Activated CD8-positive, alpha-beta memory T cell treated with anti-CD3 and anti-CD28 coated beads, Interleukin-2, amount 50 U/mL, for 1 hour (primary cell): ENCODE measurements at regions not wholly inside any gene's neighbourhood (a gene's known extent, or its start where the extent isn't known, plus 50 kb on each side); places are given as distances from the start of the nearest gene placed in this dataset.

Experiments used
- DNase-seq: peaks from one replicate; pipeline ENCODE4 v3.0.0-alpha.2; 2020; ENCODE audit errors: extremely low read depth

DNA sequence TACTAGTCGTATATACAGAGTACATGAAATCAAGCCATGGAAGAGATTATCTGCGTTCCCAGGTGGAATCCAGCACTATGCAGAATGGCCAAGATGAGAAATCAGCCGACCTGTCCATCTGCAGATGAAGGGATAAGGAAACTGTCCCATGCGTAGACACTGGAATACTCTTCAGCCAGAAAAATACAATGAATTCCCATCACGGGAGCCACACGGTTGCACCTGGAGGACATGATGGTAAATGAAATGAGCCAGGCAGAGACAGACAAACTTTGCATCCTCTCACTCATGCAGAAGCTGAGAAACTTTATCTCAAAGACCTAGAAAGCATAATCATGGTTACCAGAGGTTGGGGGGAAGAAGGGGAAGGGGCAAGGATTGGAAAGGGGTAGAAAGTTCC lies 111.9 kb upstream of the TOP3B start:
- no peak for DNase-seq

DNA sequence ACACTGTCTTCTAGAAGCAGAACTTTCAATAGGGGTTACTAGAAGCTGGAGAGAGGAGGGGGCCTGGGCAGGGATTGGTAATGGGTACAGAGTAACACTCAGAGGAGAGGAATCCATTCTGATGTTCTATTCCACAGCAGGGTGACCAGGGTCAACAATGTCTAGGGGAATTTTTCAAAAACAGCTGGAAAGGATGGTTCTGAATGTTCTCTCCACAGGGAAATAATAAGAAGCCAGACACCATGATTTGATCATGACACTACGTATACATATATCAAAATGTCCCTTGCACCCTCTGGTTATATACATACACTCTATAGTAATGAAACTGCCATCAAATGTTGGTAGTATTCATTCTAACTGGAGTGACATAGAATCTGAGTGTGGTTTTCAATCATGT lies 111.2 kb upstream of the TOP3B start:
- DNase-seq: no peak

DNA sequence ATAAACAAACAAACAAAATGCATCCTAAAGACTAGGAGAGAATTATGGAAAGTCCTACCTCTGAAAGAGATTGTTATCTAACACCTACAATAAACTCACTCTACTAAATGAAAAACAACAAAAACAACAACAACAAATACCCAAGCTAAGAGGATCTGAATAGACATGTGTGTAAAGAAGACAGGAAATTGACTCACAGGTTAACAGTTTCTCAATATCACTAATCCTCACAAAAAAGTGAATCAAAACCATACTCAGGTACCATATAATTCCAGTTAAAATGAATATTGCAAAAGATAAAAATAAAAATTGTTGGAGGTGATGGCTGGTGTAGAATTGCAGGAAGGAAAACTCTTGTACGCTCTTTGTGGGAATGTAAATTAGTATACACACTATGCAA lies 110.4 kb upstream of the TOP3B start:
- DNase-seq: no peak

DNA sequence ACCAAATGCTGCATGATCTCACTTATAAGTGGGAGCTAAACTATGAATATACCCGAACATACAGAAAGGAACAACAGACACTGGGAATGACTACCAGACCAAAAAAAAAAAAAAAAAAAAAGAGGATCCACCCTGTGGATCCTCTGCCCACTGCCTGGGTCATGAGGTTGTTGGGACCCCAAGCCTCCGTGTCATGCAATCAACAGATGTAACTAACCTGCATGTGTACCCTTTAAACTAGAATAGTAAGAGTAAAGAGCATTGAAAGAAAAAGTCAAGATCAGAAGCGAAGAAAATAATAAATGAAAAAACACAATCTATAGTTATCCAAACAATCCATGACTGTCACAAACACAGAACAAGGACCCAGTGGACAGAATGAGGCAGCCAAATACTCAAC lies 109.5 kb upstream of the TOP3B start:
- DNase-seq: no peak

DNA sequence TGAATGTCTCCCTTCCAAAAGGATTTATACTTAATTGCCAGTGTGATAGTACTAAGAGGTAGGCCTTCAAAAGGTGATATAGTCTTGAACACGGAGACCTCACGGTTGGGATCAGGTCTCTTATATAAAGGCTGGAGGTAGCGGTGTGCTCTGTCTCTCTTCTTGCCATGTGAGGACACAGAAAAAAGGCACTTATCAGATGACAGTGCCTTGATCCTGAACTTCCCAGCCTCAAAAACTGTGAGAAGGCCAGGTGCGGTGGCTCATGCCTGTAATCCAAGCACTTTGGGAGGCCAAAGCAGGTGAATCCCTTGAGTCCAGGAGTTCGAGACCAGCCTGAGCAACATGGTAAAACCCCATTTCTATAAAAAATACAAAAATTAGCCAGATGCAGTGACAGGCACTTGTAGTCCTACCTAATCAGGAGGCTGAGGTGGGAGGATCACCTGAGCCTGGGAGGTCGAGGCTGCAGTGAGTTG lies 108.9 kb upstream of the TOP3B start:
- no peak for DNase-seq

- DNase-seq: no peak
These were observed 108.2 kb upstream of the TOP3B start for GRCh38 chr22:22090650-22091399.

- DNase-seq: no peak
These were observed 107.1 kb upstream of the TOP3B start for GRCh38 chr22:22089459-22090308.

DNA sequence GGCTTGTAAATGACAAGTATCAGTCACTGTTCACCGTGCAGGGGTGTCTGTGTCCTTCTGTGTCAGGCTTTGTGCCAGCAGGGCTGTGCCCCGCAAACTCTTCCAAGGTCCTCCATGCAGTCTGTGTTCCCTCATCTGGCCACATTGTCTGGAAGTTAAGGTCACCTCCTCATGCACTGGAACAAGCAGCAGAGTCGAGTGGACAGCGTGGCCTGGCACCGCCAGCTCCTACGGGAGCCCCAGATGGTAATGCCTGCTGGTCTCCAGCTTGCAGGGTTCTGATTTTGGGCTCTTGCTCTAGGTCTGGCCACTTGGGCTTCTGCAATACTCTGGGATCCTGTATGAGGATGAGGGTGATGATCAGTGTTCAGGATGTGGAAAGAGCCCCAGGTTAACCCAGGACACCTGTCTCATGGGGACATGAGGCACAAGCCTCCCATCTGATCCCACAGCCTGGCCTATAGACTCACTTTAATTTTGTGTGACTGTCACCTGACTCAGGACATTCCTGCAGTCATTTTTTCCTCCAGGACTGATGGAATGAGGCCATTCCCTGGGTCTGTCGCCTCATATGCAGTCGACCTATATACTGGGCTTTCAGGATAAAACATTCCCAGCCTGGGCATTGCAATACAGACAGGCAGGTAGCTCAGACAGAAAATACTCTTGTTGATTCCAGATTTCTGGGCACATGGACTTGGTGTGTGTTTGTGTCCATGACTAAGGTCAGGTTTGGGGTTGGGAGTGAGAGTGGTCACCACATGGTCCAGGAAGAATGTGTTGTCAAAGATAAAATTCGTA lies 106.3 kb upstream of the TOP3B start:
- DNase-seq: no peak

- no peak for DNase-seq
These were observed 105.5 kb upstream of the TOP3B start for GRCh38 chr22:22087854-22088657.

- no peak for DNase-seq
These were observed 104.0 kb upstream of the TOP3B start for GRCh38 chr22:22086501-22087158.

GRCh38 chr22:22085702-22086500 lies 103.3 kb upstream of the TOP3B start:
- DNase-seq: no peak

DNA sequence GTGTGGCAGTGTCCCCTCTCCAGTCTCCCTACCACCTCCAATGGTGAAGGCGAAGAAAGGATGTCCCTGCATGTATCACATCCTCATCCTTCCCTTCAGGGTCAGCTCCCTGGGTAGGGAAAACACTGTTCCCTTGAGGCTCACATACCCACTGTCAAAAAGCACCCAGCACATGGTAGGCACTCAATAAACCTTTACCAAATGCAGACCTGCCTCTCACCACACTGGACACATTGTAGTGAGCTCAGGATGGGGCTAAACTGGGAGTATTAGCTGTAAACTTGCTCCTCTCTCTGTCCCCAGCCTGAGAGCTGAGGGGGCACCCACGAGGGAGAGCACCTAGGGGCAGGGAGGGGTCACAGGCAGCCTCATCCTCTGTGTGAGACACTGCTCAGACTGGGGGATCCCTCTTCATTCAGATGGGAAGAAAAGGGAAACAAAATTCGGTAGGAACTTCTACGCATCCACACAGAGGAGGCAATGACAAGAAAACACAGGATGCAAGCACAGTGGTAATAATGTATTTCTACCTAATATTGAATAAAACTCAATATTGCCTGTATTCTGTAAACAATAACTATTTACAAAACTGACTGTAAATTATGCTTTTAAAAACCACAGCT lies 101.6 kb upstream of the TOP3B start:
- DNase-seq: no peak

DNA sequence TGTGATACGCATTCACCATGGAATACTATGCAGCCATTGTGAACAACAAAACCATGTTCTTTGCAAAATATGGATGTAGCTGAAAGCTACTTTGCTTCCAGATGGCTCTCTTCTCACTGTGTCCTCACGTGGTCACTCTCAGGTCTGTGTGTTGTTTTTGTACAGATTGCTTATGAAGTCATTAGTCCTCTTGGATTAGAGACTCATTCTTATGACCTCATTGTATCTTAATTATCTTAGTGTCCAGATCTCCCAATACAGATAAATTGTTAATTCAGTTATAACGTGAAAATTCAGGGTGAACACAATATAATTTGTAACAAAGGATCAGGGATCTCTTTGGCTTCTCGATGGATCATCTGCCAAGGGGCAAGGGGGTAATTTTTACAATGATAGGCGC lies 100.4 kb upstream of the TOP3B start:
- DNase-seq: no peak

- no peak for DNase-seq
These were observed 99.7 kb upstream of the TOP3B start for GRCh38 chr22:22082229-22082835.

DNA sequence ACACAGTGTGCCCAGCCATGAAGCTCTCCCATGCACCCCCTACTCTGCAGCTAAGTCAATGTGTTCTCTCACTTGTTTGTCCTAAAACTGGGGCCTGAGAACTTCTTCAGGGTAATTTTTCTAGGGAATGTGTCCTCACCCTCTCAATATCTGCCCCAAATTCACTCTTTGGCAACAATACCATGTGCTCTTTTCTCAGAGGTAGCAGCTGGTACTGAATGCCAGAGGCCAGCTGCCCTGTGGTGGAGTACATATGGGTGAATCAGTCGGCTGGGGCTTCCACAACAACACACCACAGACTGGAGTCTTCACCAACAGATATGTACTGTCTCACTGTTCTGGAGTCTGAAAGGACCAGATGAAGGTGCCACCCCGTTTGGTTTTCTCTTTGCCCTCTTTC lies 97.7 kb upstream of the TOP3B start:
- DNase-seq: no peak

DNA sequence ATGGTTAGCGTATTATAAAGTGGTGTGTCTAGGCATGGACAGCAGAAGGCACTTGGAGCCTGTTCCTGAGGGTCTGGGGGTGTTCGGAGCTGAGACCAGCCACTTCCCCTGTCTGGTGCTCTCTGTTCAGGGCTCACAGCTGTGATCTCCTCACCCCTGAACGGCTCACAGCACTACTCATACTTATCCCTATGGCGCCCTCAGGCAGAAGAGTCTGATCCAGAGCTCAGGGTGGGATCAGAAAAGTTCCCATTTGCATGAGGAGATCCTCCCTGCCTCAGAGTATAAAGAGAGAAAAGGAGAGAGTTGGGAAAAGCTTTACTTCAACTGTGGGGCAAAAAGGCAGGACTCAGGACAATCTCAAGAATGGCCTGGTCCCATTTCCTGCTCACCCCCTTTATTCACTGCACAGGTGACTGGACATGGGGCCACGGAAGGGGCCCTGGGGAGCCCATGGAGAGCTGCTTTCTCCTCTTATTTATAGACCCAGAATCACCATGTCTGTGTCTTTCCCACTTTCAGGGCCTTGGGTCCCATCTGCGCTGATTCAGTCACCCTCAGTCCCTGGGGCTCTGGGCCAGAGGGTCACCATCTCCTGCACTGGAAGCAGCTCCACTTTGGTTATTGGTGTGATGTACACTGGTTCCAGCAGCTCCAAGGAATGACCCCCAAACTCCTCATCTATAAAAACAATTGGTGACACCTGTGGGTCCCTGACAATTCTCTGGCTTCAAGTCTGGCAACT lies 97.0 kb upstream of the TOP3B start:
- no peak for DNase-seq

DNA sequence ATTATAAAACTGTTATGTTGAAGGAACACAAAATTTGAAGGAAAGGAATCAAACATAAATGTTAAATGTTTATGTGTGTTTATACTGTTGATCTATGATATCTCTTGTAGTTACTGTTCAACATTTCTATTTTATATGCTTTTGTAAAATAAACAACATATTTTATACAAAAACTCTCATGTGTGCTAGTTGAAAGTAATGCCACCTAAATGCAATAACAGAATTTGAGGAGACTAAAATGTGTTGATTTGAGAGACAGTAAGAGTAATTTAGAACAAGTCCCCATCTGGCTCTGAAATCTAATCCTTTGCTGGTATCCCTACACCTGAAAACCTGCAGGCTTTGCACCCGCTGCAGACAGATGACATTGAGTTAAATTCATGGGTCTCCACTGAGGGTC lies 95.7 kb upstream of the TOP3B start:
- no peak for DNase-seq

DNA sequence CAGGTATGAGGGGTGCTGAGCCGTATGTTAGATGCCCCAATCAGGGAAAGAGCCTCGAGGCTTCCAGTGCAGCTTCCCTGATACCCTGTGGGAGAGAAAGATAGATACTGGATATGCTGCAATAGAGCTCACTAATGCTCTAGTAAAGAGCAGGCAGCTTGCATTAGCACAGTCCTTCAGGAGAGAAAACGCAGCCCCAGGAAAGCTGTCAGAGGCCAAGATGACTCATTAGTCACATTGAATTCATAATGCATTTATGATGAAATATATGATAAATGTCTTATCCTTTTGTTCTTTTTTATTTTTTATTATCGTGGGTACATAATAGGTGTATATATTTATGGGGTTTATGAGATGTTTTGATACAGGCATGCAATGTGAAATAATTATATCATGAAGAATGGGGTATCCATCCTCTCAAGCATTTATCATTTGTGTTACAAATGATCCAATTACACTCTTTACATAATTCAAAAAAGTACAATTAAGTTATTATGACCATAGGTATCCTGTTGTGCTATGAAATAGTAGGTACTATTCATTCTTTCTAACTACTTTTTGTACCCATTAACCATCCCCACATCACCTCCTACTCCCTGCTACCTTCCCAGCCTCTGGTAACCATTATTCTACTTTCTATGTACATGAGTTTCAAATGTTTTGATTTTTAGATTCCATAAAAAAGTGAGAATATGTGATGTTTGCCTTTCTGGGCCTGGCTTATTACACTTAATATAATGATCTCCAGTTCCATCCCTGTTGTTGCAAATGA lies 94.5 kb upstream of the TOP3B start:
- no peak for DNase-seq
